IgD-negative memory B cell (primary cell): ENCODE measurements at regions not wholly inside any gene's neighbourhood (a gene's known extent, or its start where the extent isn't known, plus 50 kb on each side); places are given as distances from the start of the nearest gene placed in this dataset.

ENCODE experiments used
- H3K27ac Mint-ChIP-seq, 3 donors: one replicate each; pipeline ENCODE4 v1.8.0; 2020 to 2022; ENCODE audit warnings: mild to moderate bottlenecking in 3 of 3, mixed read lengths in 3 of 3, moderate library complexity in 1 of 3
- H3K27me3 Mint-ChIP-seq: one replicate; pipeline ENCODE4 v1.8.0; 2021; ENCODE audit warnings: mixed read lengths
- H3K36me3 Mint-ChIP-seq: one replicate; pipeline ENCODE4 v1.8.0; 2020; ENCODE audit warnings: mild to moderate bottlenecking, mixed read lengths
- H3K4me1 Mint-ChIP-seq, 3 donors: one replicate each; pipeline ENCODE4 v1.8.0; 2020 to 2022; ENCODE audit warnings: mixed read lengths in 3 of 3, mild to moderate bottlenecking in 1 of 3
- H3K4me3 Mint-ChIP-seq, 4 donors: one replicate each; pipeline ENCODE4 v1.8.0; 2020 to 2022; ENCODE audit warnings: mild to moderate bottlenecking in 4 of 4, mixed read lengths in 4 of 4, moderate library complexity in 3 of 4
- H3K9me3 Mint-ChIP-seq, 3 donors: one replicate each; pipeline ENCODE4 v1.8.0; 2020 to 2021; ENCODE audit warnings: mixed read lengths in 3 of 3, mild to moderate bottlenecking in 1 of 3

GRCh38 chr6:144999127-144999526, 714.0 kb downstream of the UTRN start:
- no peaks in the 10 kb centered on the region for H3K4me1 Mint-ChIP-seq
- peaks cover 9% of the 10 kb centered on the region for H3K27me3 Mint-ChIP-seq
- no peaks in the 10 kb centered on the region for H3K9me3 Mint-ChIP-seq
- no peak overlapping the region for H3K4me3 Mint-ChIP-seq
- no peak overlapping the region for H3K27ac Mint-ChIP-seq
- peaks cover 1% of the 10 kb centered on the region for H3K36me3 Mint-ChIP-seq

DNA sequence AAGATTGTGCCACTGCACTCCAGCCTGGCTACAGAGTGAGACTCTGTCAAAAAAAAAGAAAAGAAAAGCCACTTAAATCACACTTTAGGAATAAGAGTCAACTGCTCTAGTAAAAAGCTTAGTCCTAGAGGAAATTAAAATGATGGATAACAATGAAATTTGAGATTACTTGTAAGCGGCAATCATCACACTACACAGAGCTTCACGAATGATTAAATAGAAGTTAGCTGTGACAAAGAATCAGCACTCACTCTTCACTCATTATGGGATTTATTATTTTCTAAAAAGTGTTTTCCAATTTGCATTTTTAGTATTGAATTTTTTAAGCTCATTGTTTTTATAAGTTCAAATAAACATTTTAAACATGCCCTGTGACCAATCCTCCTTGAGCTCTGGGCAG, 718.0 kb downstream of the UTRN start:
- Mint-ChIP-seq H3K27me3 (peaks cover 13% of the 10 kb centered on the region), H3K27ac (no peak overlapping the region), H3K4me1 (no peaks in the 10 kb centered on the region), H3K4me3 (no peak overlapping the region), H3K36me3 (peaks cover 1% of the 10 kb centered on the region), H3K9me3 (peaks cover 0 to 2% (median 0%) of the 10 kb centered on the region in 3 donors)

- Mint-ChIP-seq H3K27ac (no peak overlapping the region), H3K9me3 (peaks cover 0 to 2% (median 0%) of the 10 kb centered on the region in 3 donors), H3K4me3 (no peak overlapping the region), H3K27me3 (peaks cover 15% of the 10 kb centered on the region), H3K4me1 (no peaks in the 10 kb centered on the region), H3K36me3 (peaks cover 3% of the 10 kb centered on the region)
Measured at GRCh38 chr6:145006914-145007313, 721.8 kb downstream of the UTRN start.

GRCh38 chr6:145008715-145009114, 723.6 kb downstream of the UTRN start:
- H3K27me3 Mint-ChIP-seq, result peaks cover 11% of the 10 kb centered on the region
- H3K27ac Mint-ChIP-seq, result no peak overlapping the region
- H3K9me3 Mint-ChIP-seq, result peaks cover 0 to 2% (median 0%) of the 10 kb centered on the region in 3 donors
- no peak overlapping the region for H3K4me3 Mint-ChIP-seq
- H3K4me1 Mint-ChIP-seq, result no peaks in the 10 kb centered on the region
- peaks cover 2% of the 10 kb centered on the region for H3K36me3 Mint-ChIP-seq

DNA sequence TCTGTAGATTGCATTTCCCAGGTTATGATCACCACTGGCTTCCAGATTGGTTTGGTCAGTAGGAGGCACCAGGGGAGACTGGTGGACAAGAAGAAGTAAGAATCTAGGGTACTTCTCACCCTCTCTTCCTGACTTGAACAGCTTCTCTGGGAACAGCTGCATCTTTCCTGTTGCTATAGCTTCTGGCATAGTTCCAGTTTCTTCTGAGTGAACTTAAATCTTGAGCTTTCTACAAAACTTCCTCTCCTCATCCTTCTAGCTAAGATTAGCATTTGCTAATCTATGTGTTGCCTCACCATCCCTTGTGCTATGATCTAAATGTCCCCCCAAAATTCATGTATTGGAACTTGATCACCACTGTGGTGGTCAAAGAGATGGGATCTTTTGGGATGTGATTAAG, 724.6 kb downstream of the UTRN start:
- Mint-ChIP-seq H3K9me3 (peaks cover 0 to 2% (median 0%) of the 10 kb centered on the region in 3 donors), H3K36me3 (peaks cover 2% of the 10 kb centered on the region), H3K4me3 (no peak overlapping the region), H3K27ac (no peak overlapping the region), H3K27me3 (peaks cover 11% of the 10 kb centered on the region), H3K4me1 (no peaks in the 10 kb centered on the region)

- H3K36me3 Mint-ChIP-seq, result peaks cover 2% of the 10 kb centered on the region
- H3K4me1 Mint-ChIP-seq, result no peaks in the 10 kb centered on the region
- no peaks in the 10 kb centered on the region for H3K9me3 Mint-ChIP-seq
- no peak overlapping the region for H3K27ac Mint-ChIP-seq
- peaks cover 6% of the 10 kb centered on the region for H3K27me3 Mint-ChIP-seq
- no peak overlapping the region for H3K4me3 Mint-ChIP-seq
Measured at GRCh38 chr6:145012039-145012662, 723.2 kb downstream of the EPM2A start.

DNA sequence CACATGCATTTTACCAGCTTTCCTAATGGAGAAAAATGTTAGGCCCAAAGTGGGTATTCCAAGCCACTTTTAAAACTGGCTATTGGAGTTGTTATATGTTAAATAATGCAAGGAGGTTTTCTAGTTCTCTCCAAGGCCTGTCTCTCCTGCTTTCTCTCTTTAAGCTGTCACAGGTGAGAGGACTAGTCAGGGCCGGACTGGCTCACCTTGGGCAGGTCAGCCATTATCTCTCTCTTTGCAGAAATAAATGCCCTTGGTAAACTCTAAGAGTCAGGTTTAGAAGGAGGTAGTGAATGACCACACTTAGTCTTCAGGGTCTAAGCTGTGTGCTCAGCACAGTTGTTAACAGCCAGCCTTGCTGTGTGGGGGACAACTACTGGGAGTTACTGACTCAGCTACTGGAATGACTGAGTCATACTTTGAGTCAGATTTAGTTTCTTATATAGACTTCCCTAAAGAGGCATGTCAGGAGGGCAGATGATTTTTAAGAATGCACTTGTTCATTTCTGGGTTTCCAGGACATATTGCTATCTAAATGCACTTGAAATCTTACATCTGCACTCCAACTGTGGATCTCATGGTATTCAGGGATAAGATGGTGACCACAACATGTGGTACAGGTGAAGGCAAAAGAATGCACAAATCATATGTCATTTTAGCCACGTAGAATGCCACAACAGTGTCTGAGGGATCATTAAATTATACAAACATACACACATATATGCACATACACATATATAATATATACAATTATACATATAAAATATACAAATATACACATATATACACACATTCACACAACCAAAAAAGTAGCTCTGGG, 719.4 kb downstream of the EPM2A start:
- no peak overlapping the region for H3K27ac Mint-ChIP-seq
- H3K4me3 Mint-ChIP-seq, result no peak overlapping the region
- peaks cover 2% of the 10 kb centered on the region for H3K36me3 Mint-ChIP-seq
- H3K27me3 Mint-ChIP-seq, result no peaks in the 10 kb centered on the region
- H3K4me1 Mint-ChIP-seq, result no peaks in the 10 kb centered on the region
- H3K9me3 Mint-ChIP-seq, result no peaks in the 10 kb centered on the region

- no peak overlapping the region for H3K4me3 Mint-ChIP-seq
- H3K27ac Mint-ChIP-seq, result no peak overlapping the region
- H3K36me3 Mint-ChIP-seq, result no peaks in the 10 kb centered on the region
- H3K4me1 Mint-ChIP-seq, result no peaks in the 10 kb centered on the region
- H3K9me3 Mint-ChIP-seq, result no peaks in the 10 kb centered on the region
- peaks cover 2% of the 10 kb centered on the region for H3K27me3 Mint-ChIP-seq
Measured at GRCh38 chr6:145017051-145017450, 718.3 kb downstream of the EPM2A start.

DNA sequence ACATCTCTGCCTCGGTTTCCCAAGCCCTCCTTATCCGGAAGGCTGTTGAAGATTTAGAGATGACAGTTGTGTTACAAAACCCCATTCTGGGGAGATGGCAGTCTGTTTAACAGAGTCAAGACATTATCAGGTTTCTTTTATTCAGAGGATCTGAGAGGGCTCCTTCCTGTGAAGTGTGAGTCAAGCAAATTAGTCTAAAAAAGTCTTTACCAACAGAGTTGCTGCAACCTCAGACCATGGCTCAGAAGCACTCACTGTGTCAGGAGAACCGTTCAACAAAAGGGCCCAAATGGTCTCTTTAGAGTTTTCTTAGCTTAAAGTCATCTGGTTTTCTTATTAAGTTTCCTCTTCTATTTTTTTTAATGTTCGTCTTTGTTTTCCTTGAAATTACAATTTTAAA, 717.8 kb downstream of the EPM2A start:
- H3K4me3 Mint-ChIP-seq, result no peak overlapping the region
- H3K27ac Mint-ChIP-seq, result no peak overlapping the region
- peaks cover 2% of the 10 kb centered on the region for H3K27me3 Mint-ChIP-seq
- H3K4me1 Mint-ChIP-seq, result no peaks in the 10 kb centered on the region
- H3K9me3 Mint-ChIP-seq, result no peaks in the 10 kb centered on the region
- no peaks in the 10 kb centered on the region for H3K36me3 Mint-ChIP-seq

GRCh38 chr6:145018027-145018426, 717.3 kb downstream of the EPM2A start:
- Mint-ChIP-seq H3K27ac (no peak overlapping the region), H3K4me3 (no peak overlapping the region), H3K4me1 (no peaks in the 10 kb centered on the region), H3K9me3 (no peaks in the 10 kb centered on the region), H3K27me3 (peaks cover 4% of the 10 kb centered on the region), H3K36me3 (no peaks in the 10 kb centered on the region)

DNA sequence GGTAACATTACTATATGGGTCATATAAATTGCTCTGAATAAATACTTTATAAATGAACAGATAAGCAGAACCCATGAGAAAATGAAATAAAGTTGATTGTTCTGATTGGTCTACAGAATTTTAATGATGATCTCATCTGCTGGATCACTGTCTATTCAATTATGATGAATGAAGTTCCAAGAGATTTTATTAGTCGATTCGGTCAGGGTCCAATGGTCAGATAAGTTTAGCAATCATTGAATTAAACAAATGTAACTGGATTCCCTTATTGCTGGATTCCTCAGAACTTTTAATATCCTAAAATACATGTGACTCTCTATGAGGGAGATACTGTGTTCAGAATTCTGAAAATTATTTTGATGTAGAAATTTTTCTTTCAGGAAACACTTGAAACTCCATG, 715.2 kb downstream of the EPM2A start:
- Mint-ChIP-seq H3K27me3 (peaks cover 8% of the 10 kb centered on the region), H3K4me3 (no peak overlapping the region), H3K36me3 (peaks cover 1% of the 10 kb centered on the region), H3K4me1 (no peaks in the 10 kb centered on the region), H3K9me3 (no peaks in the 10 kb centered on the region), H3K27ac (no peak overlapping the region)

DNA sequence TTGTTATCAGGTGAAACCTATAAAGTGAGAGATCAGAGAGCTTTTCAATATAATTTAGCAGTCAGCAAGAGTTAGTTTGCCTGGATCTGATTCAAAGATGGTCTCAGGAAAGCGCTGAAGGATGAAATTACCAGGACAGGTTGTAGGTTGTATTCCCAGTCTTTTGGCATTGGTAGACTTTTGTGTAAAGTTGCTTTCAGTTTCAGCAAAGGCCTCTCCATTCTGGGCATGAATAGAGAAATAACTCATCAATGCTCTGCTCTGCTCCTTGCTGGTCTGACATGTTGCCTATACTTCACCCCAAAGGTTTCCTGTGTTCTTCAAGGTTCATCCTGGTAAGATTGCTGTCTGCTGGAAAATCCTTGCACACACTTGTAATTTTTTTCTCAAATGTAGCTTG, 714.8 kb downstream of the EPM2A start:
- H3K27ac Mint-ChIP-seq, result no peak overlapping the region
- no peaks in the 10 kb centered on the region for H3K4me1 Mint-ChIP-seq
- no peaks in the 10 kb centered on the region for H3K9me3 Mint-ChIP-seq
- peaks cover 8% of the 10 kb centered on the region for H3K27me3 Mint-ChIP-seq
- no peak overlapping the region for H3K4me3 Mint-ChIP-seq
- H3K36me3 Mint-ChIP-seq, result peaks cover 1% of the 10 kb centered on the region

DNA sequence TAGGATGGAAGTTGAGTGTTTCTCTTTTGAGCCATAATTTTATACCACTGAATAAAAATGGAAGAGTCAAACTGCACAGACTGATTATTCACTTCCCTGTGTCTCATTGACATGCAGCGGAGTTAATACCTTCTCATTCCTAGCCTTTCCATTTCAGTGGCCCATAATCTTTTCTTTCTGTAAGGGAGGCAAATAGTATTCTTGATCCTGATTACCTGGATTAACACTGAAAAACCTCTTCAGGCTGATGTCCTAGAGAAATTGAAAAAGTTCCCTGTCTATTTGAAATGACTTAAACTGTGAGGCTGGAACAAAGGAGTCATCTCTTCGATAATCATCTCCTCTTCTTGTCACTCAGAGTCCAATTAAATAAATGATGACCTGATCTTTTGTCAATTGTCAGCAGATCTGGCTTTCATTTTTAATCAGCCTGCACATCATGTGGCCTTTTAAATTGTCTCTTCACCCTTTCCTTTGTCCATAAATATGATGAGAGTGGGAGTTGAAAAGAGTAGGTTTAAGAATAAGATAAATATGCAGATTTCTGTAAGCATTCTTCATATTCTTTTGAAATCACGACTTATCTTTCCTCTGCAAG, 713.0 kb downstream of the EPM2A start:
- Mint-ChIP-seq H3K27me3 (peaks cover 10% of the 10 kb centered on the region), H3K9me3 (no peaks in the 10 kb centered on the region), H3K4me3 (no peak overlapping the region), H3K36me3 (peaks cover 1% of the 10 kb centered on the region), H3K4me1 (no peaks in the 10 kb centered on the region), H3K27ac (no peak overlapping the region)

DNA sequence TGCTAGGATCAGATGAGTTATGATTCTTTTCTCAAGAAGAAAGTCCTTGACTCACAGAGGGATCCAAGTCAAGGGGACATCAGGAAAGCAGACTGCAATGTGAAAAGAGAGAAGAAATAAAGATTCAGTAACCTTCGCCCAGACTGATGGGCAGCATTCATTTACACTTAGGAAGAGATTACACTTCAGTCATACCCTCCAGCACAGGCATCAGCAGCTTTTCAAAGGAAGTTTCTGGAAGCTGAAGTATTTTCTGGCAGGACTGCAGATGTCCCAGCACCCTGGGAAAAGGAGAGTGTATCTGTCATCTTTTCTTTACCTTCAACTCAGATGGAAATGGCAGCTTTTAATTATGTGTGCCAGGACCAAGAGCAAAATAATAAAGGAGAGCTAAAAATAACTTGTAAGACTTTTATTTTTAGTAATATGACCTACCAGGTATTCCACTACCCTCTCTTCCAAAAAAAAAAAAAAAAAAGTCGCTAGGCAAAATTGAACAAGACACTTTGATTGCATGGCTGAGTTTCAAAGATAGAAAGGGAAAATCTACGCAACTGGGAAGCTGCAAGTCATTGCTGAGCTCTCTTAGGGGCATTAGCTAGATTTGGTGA, 712.1 kb downstream of the EPM2A start:
- H3K4me3 Mint-ChIP-seq, result no peak overlapping the region
- H3K9me3 Mint-ChIP-seq, result no peaks in the 10 kb centered on the region

DNA sequence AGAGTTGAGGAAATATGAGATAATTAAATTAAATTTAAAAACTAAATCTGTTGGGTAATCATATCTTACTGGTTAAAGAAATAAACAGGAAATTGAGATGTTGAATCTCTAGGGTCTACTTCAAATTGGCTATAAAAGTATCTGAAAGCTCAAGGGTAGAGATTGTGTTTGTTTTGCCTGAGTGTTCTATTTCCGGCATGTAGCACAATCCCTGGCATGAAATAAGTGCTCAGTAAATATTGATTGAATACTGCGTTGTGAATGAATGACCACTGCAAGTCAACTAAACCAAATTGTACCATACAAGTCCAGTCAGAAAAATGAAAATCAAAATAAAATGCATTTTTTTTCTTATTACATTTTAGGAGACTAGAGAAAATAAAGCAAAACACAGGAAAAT, 709.8 kb downstream of the EPM2A start:
- H3K27me3 Mint-ChIP-seq, result peaks cover 14% of the 10 kb centered on the region
- no peaks in the 10 kb centered on the region for H3K9me3 Mint-ChIP-seq
- no peak overlapping the region for H3K27ac Mint-ChIP-seq
- peaks cover 1% of the 10 kb centered on the region for H3K36me3 Mint-ChIP-seq
- H3K4me1 Mint-ChIP-seq, result no peaks in the 10 kb centered on the region
- H3K4me3 Mint-ChIP-seq, result no peak overlapping the region

More for the DNA sequence above, 712.1 kb downstream of the EPM2A start:
- no peaks in the 10 kb centered on the region for H3K4me1 Mint-ChIP-seq
- H3K36me3 Mint-ChIP-seq, result peaks cover 1% of the 10 kb centered on the region
- peaks cover 12% of the 10 kb centered on the region for H3K27me3 Mint-ChIP-seq
- no peak overlapping the region for H3K27ac Mint-ChIP-seq
